ENCODE measurements at regions not wholly inside any gene's neighbourhood (a gene's known extent, or its start where the extent isn't known, plus 50 kb on each side); places are given as distances from the start of the nearest gene placed in this dataset.

GRCh38 chr20:60837173-60837770 is 414.8 kb upstream of the CDH4 start:
- ATAC-seq = no peak
- no peak for TF ChIP-seq POLR2AphosphoS5 (IDR thresholded peaks at IDR 0.05; ENCODE audit: low read depth, low read length)
- TF ChIP-seq TCF7L2 (IDR thresholded peaks at IDR 0.05; ENCODE audit: low read depth, low read length) = no peak
- TF ChIP-seq CTCF (IDR thresholded peaks at IDR 0.05) = no peak
- TF ChIP-seq, protein P1, sequence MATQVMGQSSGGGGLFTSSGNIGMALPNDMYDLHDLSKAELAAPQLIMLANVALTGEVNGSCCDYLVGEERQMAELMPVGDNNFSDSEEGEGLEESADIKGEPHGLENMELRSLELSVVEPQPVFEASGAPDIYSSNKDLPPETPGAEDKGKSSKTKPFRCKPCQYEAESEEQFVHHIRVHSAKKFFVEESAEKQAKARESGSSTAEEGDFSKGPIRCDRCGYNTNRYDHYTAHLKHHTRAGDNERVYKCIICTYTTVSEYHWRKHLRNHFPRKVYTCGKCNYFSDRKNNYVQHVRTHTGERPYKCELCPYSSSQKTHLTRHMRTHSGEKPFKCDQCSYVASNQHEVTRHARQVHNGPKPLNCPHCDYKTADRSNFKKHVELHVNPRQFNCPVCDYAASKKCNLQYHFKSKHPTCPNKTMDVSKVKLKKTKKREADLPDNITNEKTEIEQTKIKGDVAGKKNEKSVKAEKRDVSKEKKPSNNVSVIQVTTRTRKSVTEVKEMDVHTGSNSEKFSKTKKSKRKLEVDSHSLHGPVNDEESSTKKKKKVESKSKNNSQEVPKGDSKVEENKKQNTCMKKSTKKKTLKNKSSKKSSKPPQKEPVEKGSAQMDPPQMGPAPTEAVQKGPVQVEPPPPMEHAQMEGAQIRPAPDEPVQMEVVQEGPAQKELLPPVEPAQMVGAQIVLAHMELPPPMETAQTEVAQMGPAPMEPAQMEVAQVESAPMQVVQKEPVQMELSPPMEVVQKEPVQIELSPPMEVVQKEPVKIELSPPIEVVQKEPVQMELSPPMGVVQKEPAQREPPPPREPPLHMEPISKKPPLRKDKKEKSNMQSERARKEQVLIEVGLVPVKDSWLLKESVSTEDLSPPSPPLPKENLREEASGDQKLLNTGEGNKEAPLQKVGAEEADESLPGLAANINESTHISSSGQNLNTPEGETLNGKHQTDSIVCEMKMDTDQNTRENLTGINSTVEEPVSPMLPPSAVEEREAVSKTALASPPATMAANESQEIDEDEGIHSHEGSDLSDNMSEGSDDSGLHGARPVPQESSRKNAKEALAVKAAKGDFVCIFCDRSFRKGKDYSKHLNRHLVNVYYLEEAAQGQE (IDR thresholded peaks at IDR 0.05; ENCODE audit: insufficient read depth in 1 of 2, low read depth in 2 of 2, low read length in 1 of 2) = no peak
- TF ChIP-seq SIN3A (IDR thresholded peaks at IDR 0.05; ENCODE audit: borderline replicate concordance, insufficient read depth, low read depth, low read length) = no peak
- ChIA-PET CTCF (no interaction called here), POLR2A (no interaction called here)
- BruUV-seq (replicated peaks) = no TSS peak
- no peaks in the 10 kb centered on the region for H3K9me3 ChIP-seq (ENCODE audit: control insufficient read depth, insufficient read depth, low read depth, low read length)
- no peak for DNase-seq (ENCODE audit: low read depth, low spot score)
- intact Hi-C loops (cut with micrococcal nuclease; ENCODE audit: unreplicated experiment) = no loop called here
- H3K4me3 ChIP-seq (ENCODE audit: low read depth in 2 of 2, low read length in 2 of 2) = no peak overlapping the region
- no peaks in the 10 kb centered on the region for H3K27me3 ChIP-seq (ENCODE audit: control insufficient read depth, insufficient read depth, low read length)
- H3K36me3 ChIP-seq (ENCODE audit: control insufficient read depth, insufficient read depth, low read length) = no peaks in the 10 kb centered on the region
- H3K4me1 ChIP-seq (ENCODE audit: control insufficient read depth, insufficient read depth, low read length) = no peaks in the 10 kb centered on the region
- in situ Hi-C loops (cut with HindIII; ENCODE audit: low pct_unique_long_range_greater_than_20kb, low sequenced_read_pairs) = no loop called here
- H3K27ac ChIP-seq (ENCODE audit: low read length) = no peak overlapping the region

- TF ChIP-seq SIN3A (IDR thresholded peaks at IDR 0.05; ENCODE audit: borderline replicate concordance, insufficient read depth, low read depth, low read length) = no peak
- TF ChIP-seq TCF7L2 (IDR thresholded peaks at IDR 0.05; ENCODE audit: low read depth, low read length) = no peak
- TF ChIP-seq, protein P1 (IDR thresholded peaks at IDR 0.05; ENCODE audit: insufficient read depth in 1 of 2, low read depth in 2 of 2, low read length in 1 of 2) = no peak
- TF ChIP-seq POLR2AphosphoS5 (IDR thresholded peaks at IDR 0.05; ENCODE audit: low read depth, low read length) = no peak
- TF ChIP-seq CTCF (IDR thresholded peaks at IDR 0.05) = no peak
- CTCF ChIA-PET = no interaction called here
- ATAC-seq = no peak
- no peaks in the 10 kb centered on the region for H3K4me1 ChIP-seq (ENCODE audit: control insufficient read depth, insufficient read depth, low read length)
- no peak for DNase-seq (ENCODE audit: low read depth, low spot score)
- no peaks in the 10 kb centered on the region for H3K36me3 ChIP-seq (ENCODE audit: control insufficient read depth, insufficient read depth, low read length)
- no peaks in the 10 kb centered on the region for H3K9me3 ChIP-seq (ENCODE audit: control insufficient read depth, insufficient read depth, low read depth, low read length)
- no TSS peak for BruUV-seq (replicated peaks)
- no peak overlapping the region for H3K4me3 ChIP-seq (ENCODE audit: low read depth in 2 of 2, low read length in 2 of 2)
- H3K27me3 ChIP-seq (ENCODE audit: control insufficient read depth, insufficient read depth, low read length) = no peaks in the 10 kb centered on the region
- H3K27ac ChIP-seq (ENCODE audit: low read length) = no peak overlapping the region
- intact Hi-C loops (cut with micrococcal nuclease; ENCODE audit: unreplicated experiment) = no loop called here
- in situ Hi-C loops (cut with HindIII; ENCODE audit: low pct_unique_long_range_greater_than_20kb, low sequenced_read_pairs) = no loop called here
- POLR2A ChIA-PET = no interaction called here
Measured at GRCh38 chr20:60838297-60838696, 413.8 kb upstream of the CDH4 start.

Measured in Panc1 (cell line).